ENCODE measurements at regions not wholly inside any gene's neighbourhood (a gene's known extent, or its start where the extent isn't known, plus 50 kb on each side); places are given as distances from the start of the nearest gene placed in this dataset.
A peak's percentile ranks its signal among the peaks of the same experiment; 100 is the strongest.

GRCh38 chr2:120884472-120885290 is 149.0 kb downstream of the GLI2 start:
- DNase-seq, result no peak

GRCh38 chr2:120885321-120885720 is 149.7 kb downstream of the GLI2 start:
- DNase-seq, result no peak

GRCh38 chr2:120885749-120886148 is 150.1 kb downstream of the GLI2 start:
- DNase-seq, result no peak

- no peak for DNase-seq
Observed at GRCh38 chr2:120886534-120887319, 151.1 kb downstream of the GLI2 start.

GRCh38 chr2:120887320-120887697 is 151.6 kb downstream of the GLI2 start:
- no peak for DNase-seq

GRCh38 chr2:120887741-120888231 is 152.1 kb downstream of the GLI2 start:
- no peak for DNase-seq

GRCh38 chr2:120888851-120889250 is 153.2 kb downstream of the GLI2 start:
- no peak for DNase-seq

GRCh38 chr2:120889936-120890335 is 154.3 kb downstream of the GLI2 start:
- no peak for DNase-seq

GRCh38 chr2:120890566-120891360 is 155.1 kb downstream of the GLI2 start:
- no peak for DNase-seq

- no peak for DNase-seq
Observed at GRCh38 chr2:120892271-120892966, 156.8 kb downstream of the GLI2 start.

- DNase-seq, result no peak
Observed at GRCh38 chr2:120892967-120893667, 157.4 kb downstream of the GLI2 start.

GRCh38 chr2:120893811-120894584 is 158.3 kb downstream of the GLI2 start:
- DNase-seq, result no peak

GRCh38 chr2:120894966-120895365 is 159.3 kb downstream of the GLI2 start:
- no peak for DNase-seq

GRCh38 chr2:120896126-120896525 is 160.5 kb downstream of the GLI2 start:
- no peak for DNase-seq

- no peak for DNase-seq
Observed at GRCh38 chr2:120896901-120897300, 161.2 kb downstream of the GLI2 start.

- DNase-seq, result no peak
Observed at GRCh38 chr2:120897399-120897798, 161.7 kb downstream of the GLI2 start.

GRCh38 chr2:120898496-120898895 is 162.8 kb downstream of the GLI2 start:
- DNase-seq, result no peak

GRCh38 chr2:120898961-120899750 is 163.5 kb downstream of the GLI2 start:
- peak; percentile 7 for DNase-seq

GRCh38 chr2:120899771-120900170 is 164.1 kb downstream of the GLI2 start:
- DNase-seq, result no peak

- no peak for DNase-seq
Observed at GRCh38 chr2:120901201-120901600, 165.5 kb downstream of the GLI2 start.
